Glutamatergic neuron (in vitro differentiated cells): ENCODE measurements at regions not wholly inside any gene's neighbourhood (a gene's known extent, or its start where the extent isn't known, plus 50 kb on each side); places are given as distances from the start of the nearest gene placed in this dataset.

Experiments
- DNase-seq: peaks from one replicate; pipeline ENCODE4 v3.0.0; 2022
- H3K27ac Mint-ChIP-seq: one replicate; pipeline ENCODE4 v1.8.0; 2020; ENCODE audit warnings: mild to moderate bottlenecking, mixed read lengths, inconsistent platforms; ENCODE audit not compliant: unreplicated experiment
- H3K27me3 Mint-ChIP-seq: one replicate; pipeline ENCODE4 v1.8.0; 2020; ENCODE audit warnings: mild to moderate bottlenecking, moderate library complexity, mixed read lengths, inconsistent platforms; ENCODE audit not compliant: unreplicated experiment
- H3K36me3 Mint-ChIP-seq: one replicate; pipeline ENCODE4 v1.8.0; 2020; ENCODE audit warnings: mild to moderate bottlenecking, mixed read lengths, inconsistent platforms; ENCODE audit not compliant: unreplicated experiment
- H3K4me1 Mint-ChIP-seq: one replicate; pipeline ENCODE4 v1.8.0; 2020; ENCODE audit warnings: mild to moderate bottlenecking, low read depth, mixed read lengths, inconsistent platforms; ENCODE audit not compliant: unreplicated experiment
- H3K4me3 Mint-ChIP-seq: one replicate; pipeline ENCODE4 v1.8.0; 2020; ENCODE audit warnings: mild to moderate bottlenecking, mixed read lengths, inconsistent platforms; ENCODE audit not compliant: unreplicated experiment
- H3K9me3 Mint-ChIP-seq: one replicate; pipeline ENCODE4 v1.8.0; 2020; ENCODE audit warnings: mild to moderate bottlenecking, moderate library complexity, mixed read lengths, inconsistent platforms; ENCODE audit not compliant: unreplicated experiment
- CTCF ChIP-seq: fragments of 200-600 bp; sonication (generic); IDR thresholded peaks from one replicate; pipeline ENCODE4 v1.5.0; 2021; ENCODE audit not compliant: partially characterized antibody, unreplicated experiment

- Mint-ChIP-seq H3K4me3 (no peak overlapping the region), H3K4me1 (peaks cover 2% of the 10 kb centered on the region), H3K9me3 (no peaks in the 10 kb centered on the region), H3K27ac (no peak overlapping the region), H3K27me3 (peaks cover 7% of the 10 kb centered on the region), H3K36me3 (peaks cover 6% of the 10 kb centered on the region)
- TF ChIP-seq CTCF = no peak
- no peak for DNase-seq
Measured at GRCh38 chr18:37684590-37684989, 119.0 kb upstream of the CELF4 start.

GRCh38 chr18:37684183-37684582 lies 118.6 kb upstream of the CELF4 start:
- no peak for TF ChIP-seq CTCF
- Mint-ChIP-seq H3K27ac (no peak overlapping the region), H3K36me3 (peaks cover 6% of the 10 kb centered on the region), H3K27me3 (peaks cover 7% of the 10 kb centered on the region), H3K4me3 (no peak overlapping the region), H3K4me1 (peaks cover 2% of the 10 kb centered on the region), H3K9me3 (no peaks in the 10 kb centered on the region)
- no peak for DNase-seq

- no peak for DNase-seq
- Mint-ChIP-seq H3K4me1 (peaks cover 2% of the 10 kb centered on the region), H3K27ac (no peak overlapping the region), H3K4me3 (no peak overlapping the region), H3K9me3 (no peaks in the 10 kb centered on the region), H3K27me3 (no peaks in the 10 kb centered on the region), H3K36me3 (peaks cover 6% of the 10 kb centered on the region)
- TF ChIP-seq CTCF = no peak
Measured at GRCh38 chr18:37680911-37681310, 115.3 kb upstream of the CELF4 start.

- Mint-ChIP-seq H3K27ac (no peak overlapping the region), H3K4me1 (no peaks in the 10 kb centered on the region), H3K4me3 (no peak overlapping the region), H3K9me3 (no peaks in the 10 kb centered on the region), H3K27me3 (no peaks in the 10 kb centered on the region), H3K36me3 (no peaks in the 10 kb centered on the region)
- no peak for TF ChIP-seq CTCF
- DNase-seq = no peak
Measured at GRCh38 chr18:37676276-37676675, 110.7 kb upstream of the CELF4 start.

GRCh38 chr18:37675699-37676098 lies 110.1 kb upstream of the CELF4 start:
- peaks cover 2% of the 10 kb centered on the region for H3K9me3 Mint-ChIP-seq
- H3K27ac Mint-ChIP-seq = no peak overlapping the region
- no peak overlapping the region for H3K4me3 Mint-ChIP-seq
- DNase-seq = no peak
- H3K27me3 Mint-ChIP-seq = peaks cover 2% of the 10 kb centered on the region
- no peaks in the 10 kb centered on the region for H3K4me1 Mint-ChIP-seq
- no peaks in the 10 kb centered on the region for H3K36me3 Mint-ChIP-seq
- TF ChIP-seq CTCF = no peak
